Endothelial cell of umbilical vein (primary cell): ENCODE measurements at regions not wholly inside any gene's neighbourhood (a gene's known extent, or its start where the extent isn't known, plus 50 kb on each side); places are given as distances from the start of the nearest gene placed in this dataset.

Experiments
- BruUV-seq: library from RNA; stranded (reverse); fragments of 400-500 nt; replicated peaks from 2 replicates; lab custom pipeline; 2021; lab: Mats Ljungman, UMichigan
- CTCF ChIA-PET: fragments of 300-600, 350-600 bp; sonication (Branson Sonifier 250); formaldehyde crosslinking; loops from one replicate; lab custom pipeline; 2021; ENCODE audit warnings: antibody characterized with exemption, inconsistent platforms; lab: Charles Lee
- POLR2A ChIA-PET: fragments of 300-600, 350-600 bp; sonication (Branson Sonifier 250); formaldehyde crosslinking; loops from one replicate; lab custom pipeline; 2021; ENCODE audit warnings: antibody characterized with exemption, inconsistent platforms; lab: Charles Lee
- DNase-seq: peaks from one replicate; pipeline ENCODE4 v3.0.0-alpha.2; 2011; ENCODE audit warnings: low read depth, low spot score
- FAIRE-seq: peaks from 2 replicates; lab custom pipeline; 2011; peaks lifted over from hg19 to GRCh38; lab: Jason Lieb, UNC
- H2AFZ ChIP-seq: 2 replicates; pipeline ENCODE4 v1.6.0; 2012; ENCODE audit warnings: low read depth, low read length, control low read depth, inconsistent platforms
- H3K27ac ChIP-seq: 2 replicates; pipeline ENCODE4 v1.5.1; 2011; ENCODE audit warnings: low read depth, mild to moderate bottlenecking, control low read depth, low read length, moderate library complexity; ENCODE audit not compliant: insufficient read depth
- H3K27me3 ChIP-seq, 2 experiments: 2 replicates each; pipeline versions ENCODE4 v1.6.0 to v1.6.1; 2011; ENCODE audit warnings: low read length in 2 of 2, mixed read lengths in 1 of 2; ENCODE audit not compliant: control insufficient read depth in 2 of 2, insufficient read depth in 2 of 2
- H3K36me3 ChIP-seq, 2 experiments: 2 replicates in 1 of 2; 3 replicates in 1 of 2; pipeline ENCODE4 v1.5.1; 2011; ENCODE audit warnings: low read length in 2 of 2, mild to moderate bottlenecking in 1 of 2, moderate library complexity in 1 of 2; ENCODE audit not compliant: control insufficient read depth in 2 of 2, insufficient read depth in 2 of 2; ENCODE audit errors: extremely low read depth in 1 of 2
- H3K4me1 ChIP-seq: 3 replicates; pipeline ENCODE4 v1.5.1; 2011; ENCODE audit warnings: mild to moderate bottlenecking, low read length; ENCODE audit not compliant: control insufficient read depth, insufficient read depth; ENCODE audit errors: extremely low read depth
- H3K4me2 ChIP-seq: 2 replicates; pipeline ENCODE4 v1.6.1; 2011; ENCODE audit warnings: low read length, control low read depth, mixed read lengths; ENCODE audit not compliant: insufficient read depth
- H3K4me3 ChIP-seq, 3 experiments: fragments of 200-600 bp in 1 of 3; sonication (generic), shearing (Covaris generic) in 1 of 3; replicated peaks in 1 of 3; 2 replicates each; pipeline ENCODE4 v1.5.1; 2011 to 2016; ENCODE audit warnings: control low read depth in 3 of 3, low read length in 3 of 3, mild to moderate bottlenecking in 2 of 3, inconsistent platforms in 1 of 3, low read depth in 1 of 3, moderate library complexity in 1 of 3; ENCODE audit not compliant: insufficient read depth in 1 of 3
- H3K79me2 ChIP-seq: 2 replicates; pipeline ENCODE4 v1.6.0; 2012; ENCODE audit warnings: low read length, inconsistent platforms; ENCODE audit not compliant: control insufficient read depth, insufficient read depth
- H3K9ac ChIP-seq: replicated peaks from 2 replicates; pipeline ENCODE3; 2011; ENCODE audit warnings: low read length, control low read depth; ENCODE audit not compliant: insufficient read depth; ENCODE audit errors: extremely low read depth
- H3K9me1 ChIP-seq: replicated peaks from 3 replicates; pipeline ENCODE4 v1.6.0; 2011; ENCODE audit warnings: mild to moderate bottlenecking, low read length; ENCODE audit not compliant: control insufficient read depth, insufficient read depth; ENCODE audit errors: extremely low read depth
- H3K9me3 ChIP-seq: replicated peaks from 2 replicates; pipeline ENCODE4 v1.5.1; 2012; ENCODE audit warnings: low read length, inconsistent platforms; ENCODE audit not compliant: control insufficient read depth, insufficient read depth
- H4K20me1 ChIP-seq: replicated peaks from 2 replicates; pipeline ENCODE3; 2011; ENCODE audit warnings: mild to moderate bottlenecking, low read length; ENCODE audit not compliant: control insufficient read depth, insufficient read depth; ENCODE audit errors: extremely low read depth
- CTCF ChIP-seq, 2 donors: IDR thresholded peaks; 1 replicate in 1 of 2; 2 replicates in 1 of 2; pipeline ENCODE4 v1.5.1; 2011; ENCODE audit warnings: low read length in 2 of 2, mild to moderate bottlenecking in 2 of 2, moderate library complexity in 2 of 2, control low read depth in 1 of 2, inconsistent platforms in 1 of 2, low read depth in 1 of 2; ENCODE audit not compliant: insufficient read depth in 1 of 2; ENCODE audit errors: extremely low read depth in 1 of 2
- EZH2 ChIP-seq: IDR thresholded peaks from 2 replicates; pipeline ENCODE4 v1.6.1; 2012; ENCODE audit warnings: borderline replicate concordance, low read depth, mild to moderate bottlenecking, moderate library complexity, low read length, inconsistent platforms; ENCODE audit not compliant: severe bottlenecking
- FOS ChIP-seq: IDR thresholded peaks from 2 replicates; pipeline ENCODE4 v1.6.1; 2011; ENCODE audit warnings: mild to moderate bottlenecking, low read length, moderate library complexity, borderline replicate concordance; ENCODE audit not compliant: insufficient read depth
- GATA2 ChIP-seq: IDR thresholded peaks from 2 replicates; pipeline ENCODE4 v1.7.0; 2011; ENCODE audit warnings: low read depth, mild to moderate bottlenecking, moderate library complexity, mixed read lengths, low read length; ENCODE audit not compliant: insufficient read length, insufficient read depth
- JUN ChIP-seq: IDR thresholded peaks from 2 replicates; pipeline ENCODE4 v1.6.1; 2011; ENCODE audit warnings: borderline replicate concordance, low read depth; ENCODE audit not compliant: insufficient read length, insufficient read depth
- MAX ChIP-seq: IDR thresholded peaks from 2 replicates; pipeline ENCODE4 v1.6.1; 2011; ENCODE audit not compliant: insufficient read depth, insufficient read length
- MYC ChIP-seq: IDR thresholded peaks from one replicate; pipeline ENCODE4 v1.6.1; 2011; ENCODE audit warnings: mild to moderate bottlenecking, low read depth, low read length
- POLR2A ChIP-seq: IDR thresholded peaks from 2 replicates; pipeline ENCODE4 v1.6.1; 2012; ENCODE audit warnings: low read depth, mild to moderate bottlenecking, control low read depth, low read length
- POLR2AphosphoS5 ChIP-seq: IDR thresholded peaks from 2 replicates; pipeline ENCODE4 v1.6.1; 2012; ENCODE audit warnings: low read depth, mild to moderate bottlenecking, control low read depth, low read length, moderate library complexity; ENCODE audit not compliant: insufficient read depth
- dilution Hi-C: fragments of 300-500 bp; cut with MboI; formaldehyde crosslinking; loops from one replicate; pipeline ENCODE4 v1.15.0; 2019; ENCODE audit warnings: low sequenced_read_pairs; ENCODE audit not compliant: extremely low pct_ligation_motif_present
- intact Hi-C: fragments of 100-400 bp; cut with micrococcal nuclease; formaldehyde crosslinking; loops from one replicate; pipeline ENCODE4 v1.10.0; 2022

DNA sequence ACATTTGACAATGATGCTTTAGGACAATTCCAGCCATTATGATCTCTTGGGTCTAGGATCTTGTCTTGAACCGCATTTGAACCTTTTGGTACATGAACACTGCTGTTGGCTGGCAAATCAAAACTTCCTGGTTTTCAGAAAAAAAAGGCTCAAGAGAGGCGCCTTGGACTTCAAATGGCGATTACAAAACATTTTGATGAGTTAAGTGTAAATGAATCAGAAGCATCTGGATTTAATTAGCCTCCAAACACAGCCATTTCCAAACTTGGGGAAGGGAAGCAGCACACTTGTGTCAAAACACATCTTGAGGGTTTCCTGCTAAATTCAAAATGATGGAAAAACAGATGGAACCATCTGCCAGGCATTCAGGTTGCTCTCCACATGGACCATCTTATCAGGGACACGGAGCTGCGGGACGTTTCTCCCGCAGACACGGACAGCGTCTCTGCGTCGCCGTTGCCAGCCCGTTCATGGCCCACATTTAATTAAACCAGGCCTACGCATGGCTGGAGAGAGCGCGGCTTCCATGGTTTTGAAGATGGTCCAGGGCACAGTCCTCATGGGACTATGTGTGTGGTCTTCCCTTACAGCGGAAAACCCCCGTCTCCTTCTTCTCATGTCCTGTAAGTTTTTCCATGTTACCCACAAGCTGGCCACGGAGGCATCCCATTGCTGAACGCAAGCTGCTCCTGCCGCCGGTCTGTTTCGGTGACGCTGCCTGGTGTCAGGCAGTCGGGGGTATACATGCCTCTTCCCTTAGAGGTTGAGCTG is 55.8 kb upstream of the PTCH1 start:
- peaks cover 14% of the 10 kb centered on the region for H3K4me1 ChIP-seq
- no peaks in the 10 kb centered on the region for H3K9me3 ChIP-seq
- H4K20me1 ChIP-seq: no peaks in the 10 kb centered on the region
- H3K36me3 ChIP-seq: no peaks in the 10 kb centered on the region
- DNase-seq (no peak), FAIRE-seq (peak; percentile 37)
- TF ChIP-seq MAX: no peak
- H3K4me3 ChIP-seq: no peak overlapping the region
- ChIA-PET POLR2A (no interaction called here), CTCF (no interaction called here)
- intact Hi-C loops (loop anchor here (5.0 kb wide), 2 partner anchors 305 kb away; partner anchors contain the start of gene ERCC6L2), dilution Hi-C loops (no loop called here)
- H3K4me2 ChIP-seq: no peak overlapping the region
- H3K9ac ChIP-seq: no peak overlapping the region
- H3K79me2 ChIP-seq: no peaks in the 10 kb centered on the region
- no peaks in the 10 kb centered on the region for H3K9me1 ChIP-seq
- H3K27ac ChIP-seq: no peak overlapping the region
- no peak overlapping the region for H2AFZ ChIP-seq
- H3K27me3 ChIP-seq: peaks cover 0 to 3% of the 10 kb centered on the region in 2 experiments
- no TSS peak for BruUV-seq

- intact Hi-C loops: loop anchor here (1.0 to 5.0 kb wide), 7 partner anchors 57 to 648 kb away; partner anchors contain the start of genes ERCC6L2 and FANCC
- peaks cover 14% of the 10 kb centered on the region for H3K4me1 ChIP-seq
- dilution Hi-C loops: no loop called here
Measured at GRCh38 chr9:95570646-95571045, 53.9 kb upstream of the PTCH1 start.

More at GRCh38 chr9:95570646-95571045, 53.9 kb upstream of the PTCH1 start:
- TF ChIP-seq POLR2A (no peak), EZH2 (no peak), CTCF (IDR thresholded peaks at IDR 0.05; ENCODE audit: extremely low read depth in 1 of 2, insufficient read depth in 1 of 2, low read depth in 1 of 2, low read length in 2 of 2) (no peak), FOS (peak; percentile 39), GATA2 (no peak), JUN (peak; percentile 48), POLR2AphosphoS5 (peak; percentile 57), MAX (no peak), MYC (peak; percentile 51)
- no peak for FAIRE-seq
- TSS peak; percentile 77 for BruUV-seq
- ChIA-PET POLR2A (no interaction called here), CTCF (interaction anchor here (0.6 to 1.2 kb wide), 4 partner anchors 11 to 62 kb away, joined by 3 to 4 read pairs (median 3); no protein-coding TSS in a partner anchor)
- Histone ChIP-seq H3K9me3 (no peaks in the 10 kb centered on the region), H3K79me2 (no peaks in the 10 kb centered on the region), H3K27ac (peak overlapping the region; percentile 86), H2AFZ (peak overlapping the region; percentile 84), H3K36me3 (no peaks in the 10 kb centered on the region), H4K20me1 (no peaks in the 10 kb centered on the region), H3K4me2 (peak overlapping the region; percentile 83), H3K4me3 (peak overlapping the region in 1 of 3 experiments; percentile 37), H3K9me1 (no peaks in the 10 kb centered on the region), H3K9ac (peak overlapping the region; percentile 49), H3K27me3 (peaks cover 0 to 3% of the 10 kb centered on the region in 2 experiments)
- DNase-seq: peak; percentile 50
